Activated CD4-positive, alpha-beta T cell treated with anti-CD3 and anti-CD28 coated beads, Interleukin-2, amount 50 U/mL, for 48 hours (primary cell): ENCODE measurements at regions not wholly inside any gene's neighbourhood (a gene's known extent, or its start where the extent isn't known, plus 50 kb on each side); places are given as distances from the start of the nearest gene placed in this dataset.
"Not testable (repeated sequence)": the region's sequence is repeated elsewhere in the genome, so short reads cannot be mapped to it uniquely, and the experiment has no call there.

Experiments
- DNase-seq, 2 experiments: peaks; one replicate each; pipeline ENCODE4 v3.0.0-alpha.2; 2020

DNA sequence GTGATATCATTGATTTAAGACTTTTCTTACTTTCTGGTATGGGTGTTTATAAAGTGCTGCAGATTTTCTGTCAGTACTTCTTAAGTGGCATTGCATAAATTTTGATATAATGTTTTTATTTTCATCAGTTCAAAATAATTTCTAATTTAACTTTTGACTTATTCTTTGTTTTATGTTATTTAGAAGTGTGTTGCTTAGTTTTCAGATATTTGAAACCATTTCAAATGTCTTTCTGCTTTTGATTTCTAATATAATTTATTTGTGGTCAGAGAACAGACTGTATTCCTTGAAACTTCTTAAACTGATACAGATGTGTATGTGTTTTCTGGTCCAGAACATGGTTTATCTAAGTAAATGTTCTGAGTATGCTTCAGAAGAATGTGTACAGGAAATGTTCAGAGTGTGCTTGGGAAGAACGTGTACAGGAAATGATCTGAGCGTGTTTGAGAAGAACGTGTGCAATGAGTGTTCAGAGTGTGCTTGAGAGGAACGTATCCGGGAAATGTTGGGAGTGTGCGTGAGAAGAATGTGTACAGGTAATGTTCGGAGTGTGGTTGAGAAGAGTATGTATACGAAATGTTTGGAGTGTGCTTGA lies 265.7 kb upstream of the HS6ST1 start:
- DNase-seq = no peak

GRCh38 chr2:128585706-128586105 lies 267.0 kb upstream of the HS6ST1 start:
- DNase-seq = no peak

DNA sequence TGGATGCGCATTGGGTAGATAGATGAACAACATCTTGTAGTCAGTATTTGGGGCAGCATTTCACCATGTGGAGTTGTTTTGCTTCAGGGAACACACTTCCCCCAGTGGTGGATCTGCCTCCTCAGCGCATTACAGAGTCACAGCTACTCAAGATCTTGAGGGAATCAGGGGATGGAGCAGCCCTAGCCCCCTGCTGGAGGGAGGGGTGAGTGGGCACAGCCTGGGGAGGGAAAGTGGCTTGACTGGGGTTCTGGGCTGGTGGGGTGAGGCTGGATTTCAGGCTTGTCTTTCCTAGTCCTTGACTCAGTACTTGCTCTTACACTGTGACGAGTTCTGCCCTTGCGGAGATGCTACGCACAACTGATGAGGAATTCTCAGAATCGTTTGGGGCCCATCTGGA lies 271.0 kb upstream of the HS6ST1 start:
- no peak for DNase-seq

DNA sequence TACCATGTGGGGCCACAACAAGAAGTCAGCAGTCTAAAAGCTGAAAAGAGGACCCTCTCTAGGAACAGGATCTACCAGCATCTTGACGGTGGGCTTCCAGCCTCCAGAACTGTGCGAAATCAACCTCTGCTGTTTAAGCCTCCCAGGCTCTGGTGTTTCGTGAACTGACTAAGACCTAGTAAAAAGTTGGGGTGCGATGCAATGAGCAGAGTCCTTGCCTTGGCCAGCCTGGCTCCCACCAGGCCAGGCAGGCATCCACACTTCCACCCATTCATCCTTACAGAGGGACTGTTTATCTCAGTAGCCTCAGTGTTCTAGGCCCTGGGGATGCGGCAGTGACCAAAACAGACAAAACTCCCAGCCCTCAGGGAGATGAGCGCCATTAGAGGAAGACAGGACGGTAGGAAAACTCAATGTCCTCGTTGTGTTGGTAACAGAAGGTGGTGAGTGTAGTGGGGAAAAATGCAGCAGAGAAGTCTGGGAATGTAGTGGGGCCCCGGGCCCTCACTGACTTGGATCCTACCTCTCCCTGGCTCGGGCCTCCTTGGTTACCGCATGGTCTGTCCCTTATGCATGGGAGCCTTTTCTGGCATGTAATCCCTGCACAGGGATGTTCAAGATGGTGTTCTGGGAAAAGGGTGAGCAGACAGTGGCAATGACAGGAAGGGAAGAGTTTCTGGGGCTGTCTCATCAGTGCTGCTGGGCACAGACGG lies 271.8 kb upstream of the HS6ST1 start:
- DNase-seq = no peak

DNA sequence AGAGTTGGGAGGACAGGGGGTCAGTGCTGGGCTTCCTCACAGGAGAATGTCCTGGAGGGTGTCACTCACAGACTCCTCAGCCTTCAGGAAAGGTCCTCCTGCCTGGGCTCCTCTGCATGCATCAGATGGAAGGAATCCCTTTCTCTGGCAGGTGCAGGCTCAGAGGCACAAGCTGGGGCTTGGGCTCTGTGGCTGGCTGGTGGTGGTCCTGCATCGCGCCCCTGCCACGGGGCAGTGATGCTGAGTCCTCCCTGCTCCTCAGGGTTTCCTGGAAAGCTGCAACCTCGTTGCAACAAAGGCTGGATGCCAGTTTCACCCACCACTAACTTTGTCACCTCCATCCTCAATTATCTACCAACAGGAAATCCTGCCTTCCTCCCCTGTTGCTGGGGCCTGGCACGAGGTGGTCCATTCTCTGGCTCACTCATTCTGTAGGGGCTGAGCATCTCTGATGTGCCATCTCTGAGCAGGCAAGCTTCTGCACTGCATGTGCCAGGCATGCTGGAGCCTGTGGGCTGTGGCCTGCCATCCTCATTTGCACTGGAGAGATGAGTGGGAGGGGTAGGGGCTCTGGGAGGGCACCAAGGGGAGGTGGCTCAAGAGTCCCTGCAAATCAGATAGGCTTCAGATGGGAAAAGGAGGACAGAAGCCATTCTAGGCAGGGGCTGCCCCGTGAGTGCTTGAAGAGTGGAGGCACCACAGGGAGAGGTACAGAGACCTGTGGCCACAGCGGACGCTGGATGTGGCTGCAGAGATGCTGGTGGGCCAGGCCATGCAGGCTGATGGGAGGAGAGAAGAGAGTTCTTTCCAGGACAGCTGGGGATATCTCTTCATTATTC lies 272.6 kb upstream of the HS6ST1 start:
- no peak for DNase-seq

DNA sequence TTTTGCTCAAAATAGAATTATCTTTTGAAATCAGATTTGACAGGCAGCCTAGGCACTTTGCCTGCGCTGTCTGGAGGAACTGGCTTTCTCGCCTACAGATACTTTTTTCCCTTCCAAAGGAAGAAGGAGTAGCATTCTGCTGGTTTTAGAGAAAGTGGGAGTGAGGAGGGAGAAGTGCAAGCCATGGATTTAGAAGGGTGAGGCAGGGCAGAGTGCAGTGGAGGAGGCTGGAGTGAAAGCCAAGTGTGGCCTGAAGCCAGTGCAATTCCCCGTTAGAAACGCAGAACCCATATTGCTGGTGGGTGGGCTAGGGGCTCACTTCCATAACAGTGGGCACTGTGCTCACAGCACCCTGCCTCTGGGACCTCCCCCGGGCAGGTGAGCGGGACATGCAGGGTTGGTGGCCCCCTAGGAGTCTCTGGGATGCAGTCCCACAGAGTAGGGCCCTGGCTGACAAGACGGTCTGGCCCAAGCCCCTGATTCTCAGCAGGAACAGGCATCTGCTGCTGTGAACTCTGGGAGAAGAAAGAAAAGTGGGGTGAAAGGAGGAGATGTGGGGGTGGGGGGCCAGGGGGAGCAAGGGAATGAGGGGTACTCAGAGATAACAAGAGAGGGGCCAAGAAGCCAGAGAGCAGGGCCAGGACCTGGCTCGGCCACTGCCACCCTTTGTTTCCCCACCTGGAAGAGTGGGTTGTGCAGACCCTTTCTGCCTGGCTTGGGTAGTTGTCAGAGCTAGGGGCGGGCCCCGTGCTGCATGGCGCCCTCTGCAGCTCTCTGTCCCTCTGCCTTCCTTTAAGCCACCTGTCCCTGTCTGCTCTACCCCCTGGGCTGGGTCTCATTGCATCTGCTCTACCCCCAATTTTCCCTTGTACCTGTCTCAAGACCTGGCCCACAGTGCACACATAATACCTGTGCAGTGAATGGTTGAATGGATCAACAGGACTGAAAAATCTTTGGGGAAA lies 273.5 kb upstream of the HS6ST1 start:
- no peak for DNase-seq

- DNase-seq = no peak
Observed at GRCh38 chr2:128593518-128593878, 274.8 kb upstream of the HS6ST1 start.

GRCh38 chr2:128593879-128594650 lies 275.4 kb upstream of the HS6ST1 start:
- DNase-seq = no peak

GRCh38 chr2:128594651-128594910 lies 275.9 kb upstream of the HS6ST1 start:
- no peak for DNase-seq

DNA sequence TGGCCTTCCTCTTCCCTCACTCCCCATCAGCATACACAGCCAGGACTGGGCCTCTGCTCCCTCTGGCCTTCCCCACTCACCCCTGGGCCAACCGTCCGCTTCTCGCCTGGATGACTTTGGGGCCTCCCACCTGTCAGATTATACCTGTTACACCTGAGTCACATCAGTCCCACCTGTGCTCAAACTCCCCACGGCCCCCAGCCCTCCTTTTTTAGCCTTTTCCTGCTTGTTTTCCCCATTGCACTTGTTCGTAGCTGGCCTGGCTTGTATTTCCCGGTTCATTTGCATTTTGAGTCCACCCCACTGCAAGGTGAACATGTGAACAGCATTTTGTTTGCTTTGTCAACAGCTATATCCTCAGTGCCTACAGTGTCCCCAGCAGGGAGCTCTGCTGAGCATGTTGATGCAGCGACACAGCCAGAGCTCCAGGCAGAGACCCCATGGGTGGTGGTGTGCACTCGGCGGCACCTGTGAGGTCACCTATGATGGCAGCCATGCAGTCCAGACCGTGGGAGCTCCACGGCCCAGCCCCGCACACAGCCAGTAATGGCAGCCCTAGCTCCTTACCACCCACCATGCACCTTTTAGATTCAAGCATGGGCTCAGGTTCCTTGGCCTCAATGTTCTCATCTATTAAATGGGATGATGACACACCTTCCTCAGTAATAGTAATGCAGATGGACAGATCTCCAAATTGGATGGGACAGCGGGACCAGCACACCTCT lies 276.4 kb upstream of the HS6ST1 start:
- DNase-seq = no peak

- no peak for DNase-seq
Observed at GRCh38 chr2:128595763-128596395, 277.2 kb upstream of the HS6ST1 start.

- DNase-seq = no peak
Observed at GRCh38 chr2:128596396-128597120, 277.9 kb upstream of the HS6ST1 start.

- no peak for DNase-seq
Observed at GRCh38 chr2:128597121-128597762, 278.6 kb upstream of the HS6ST1 start.

- DNase-seq = not testable (repeated sequence)
Observed at GRCh38 chr2:128598260-128598659, 279.6 kb upstream of the HS6ST1 start.

DNA sequence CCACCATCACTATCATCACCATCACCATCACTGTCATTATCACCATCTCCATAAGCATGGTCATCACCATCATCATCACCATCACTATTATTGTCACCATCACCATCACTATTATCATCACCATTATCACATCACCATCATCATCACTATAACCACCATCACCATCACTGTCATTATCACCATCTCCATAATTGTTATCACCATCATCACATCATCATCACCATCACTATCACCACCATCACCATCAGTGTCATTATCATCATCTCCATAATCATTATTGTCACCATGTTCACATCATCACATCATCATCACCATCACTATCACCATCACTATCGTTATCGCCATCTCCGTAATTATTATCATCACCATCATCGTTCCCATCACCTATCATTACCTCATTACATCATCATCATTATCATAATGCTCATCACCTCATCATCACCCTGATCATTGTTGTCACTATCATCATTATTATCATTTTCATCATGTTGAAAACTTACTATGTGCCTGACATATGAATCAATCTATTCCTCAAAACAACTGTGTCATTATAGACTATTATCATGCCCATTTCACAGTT lies 280.3 kb upstream of the HS6ST1 start:
- DNase-seq = no peak

DNA sequence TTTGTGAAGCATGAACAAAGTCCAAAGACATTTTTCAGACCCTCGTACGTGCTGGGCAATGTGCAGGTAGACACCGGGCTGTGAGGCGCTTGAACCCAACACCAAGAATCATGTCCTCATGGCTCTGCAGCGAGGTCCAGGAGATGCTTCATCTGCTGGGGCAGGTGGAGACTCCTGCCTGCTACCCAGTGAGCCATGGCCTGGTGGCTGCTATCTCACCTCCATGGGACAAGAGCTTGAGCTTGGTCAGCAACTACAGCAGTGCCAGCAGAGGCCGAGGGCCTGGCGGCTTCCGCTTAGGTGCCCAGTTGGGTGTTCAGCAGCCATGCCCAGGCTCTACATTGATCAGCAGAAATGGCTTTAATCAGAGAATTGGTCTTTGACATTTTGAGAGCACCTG lies 281.0 kb upstream of the HS6ST1 start:
- DNase-seq = no peak

- DNase-seq = no peak
Observed at GRCh38 chr2:128600581-128601297, 282.1 kb upstream of the HS6ST1 start.

GRCh38 chr2:128601298-128602037 lies 282.8 kb upstream of the HS6ST1 start:
- DNase-seq = no peak
